Keratinocyte (primary cell): ENCODE measurements at regions not wholly inside any gene's neighbourhood (a gene's known extent, or its start where the extent isn't known, plus 50 kb on each side); places are given as distances from the start of the nearest gene placed in this dataset.

ENCODE experiments used
- EZH2 ChIP-seq: IDR thresholded peaks from one replicate; pipeline ENCODE4 v1.6.1; 2012; ENCODE audit warnings: inconsistent platforms, mild to moderate bottlenecking, low read length, moderate library complexity
- TF ChIP-seq, protein P1 (sequence below), 3 experiments: IDR thresholded peaks in 1 of 3; conservative IDR thresholded peaks in 1 of 3; optimal IDR thresholded peaks in 1 of 3; 2 replicates in 2 of 3; 3 replicates in 1 of 3; pipeline versions ENCODE3 to v1.5.1; 2011; ENCODE audit warnings: low read length in 3 of 3, mild to moderate bottlenecking in 3 of 3, moderate library complexity in 2 of 3, control low read depth in 1 of 3, inconsistent platforms in 1 of 3; ENCODE audit not compliant: insufficient read depth in 2 of 3; ENCODE audit errors: extremely low read depth in 1 of 3

DNA sequence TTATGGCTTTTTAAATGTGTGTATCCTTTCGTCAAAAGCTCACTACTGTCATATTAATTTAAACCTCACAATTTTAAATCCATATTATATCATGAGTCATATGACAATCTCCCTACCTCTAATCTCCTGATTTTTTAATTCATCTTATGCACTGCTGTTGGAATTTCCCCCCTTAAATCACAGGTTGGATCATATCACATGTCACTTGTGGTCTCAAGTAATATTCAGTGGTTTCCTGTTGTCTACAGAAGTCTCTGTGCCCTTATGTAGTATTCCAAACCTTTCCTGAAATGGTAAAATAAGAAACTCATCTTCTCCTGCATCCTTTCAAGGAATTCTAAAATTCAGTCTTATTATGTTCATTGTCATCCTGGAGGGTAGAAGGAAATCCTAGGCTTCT, 116.0 kb upstream of the CBLB start:
- TF ChIP-seq, protein P1, sequence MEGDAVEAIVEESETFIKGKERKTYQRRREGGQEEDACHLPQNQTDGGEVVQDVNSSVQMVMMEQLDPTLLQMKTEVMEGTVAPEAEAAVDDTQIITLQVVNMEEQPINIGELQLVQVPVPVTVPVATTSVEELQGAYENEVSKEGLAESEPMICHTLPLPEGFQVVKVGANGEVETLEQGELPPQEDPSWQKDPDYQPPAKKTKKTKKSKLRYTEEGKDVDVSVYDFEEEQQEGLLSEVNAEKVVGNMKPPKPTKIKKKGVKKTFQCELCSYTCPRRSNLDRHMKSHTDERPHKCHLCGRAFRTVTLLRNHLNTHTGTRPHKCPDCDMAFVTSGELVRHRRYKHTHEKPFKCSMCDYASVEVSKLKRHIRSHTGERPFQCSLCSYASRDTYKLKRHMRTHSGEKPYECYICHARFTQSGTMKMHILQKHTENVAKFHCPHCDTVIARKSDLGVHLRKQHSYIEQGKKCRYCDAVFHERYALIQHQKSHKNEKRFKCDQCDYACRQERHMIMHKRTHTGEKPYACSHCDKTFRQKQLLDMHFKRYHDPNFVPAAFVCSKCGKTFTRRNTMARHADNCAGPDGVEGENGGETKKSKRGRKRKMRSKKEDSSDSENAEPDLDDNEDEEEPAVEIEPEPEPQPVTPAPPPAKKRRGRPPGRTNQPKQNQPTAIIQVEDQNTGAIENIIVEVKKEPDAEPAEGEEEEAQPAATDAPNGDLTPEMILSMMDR (optimal IDR thresholded peaks at IDR 0.05 in 1 of 3, IDR thresholded peaks at IDR 0.05 in 1 of 3, conservative IDR thresholded peaks at IDR 0.05 in 1 of 3; ENCODE audit: extremely low read depth in 1 of 3, insufficient read depth in 2 of 3, low read length in 3 of 3), result no peak
- TF ChIP-seq EZH2, result no peak
